CD14-positive monocyte (primary cell): ENCODE measurements at regions not wholly inside any gene's neighbourhood (a gene's known extent, or its start where the extent isn't known, plus 50 kb on each side); places are given as distances from the start of the nearest gene placed in this dataset.
A peak's percentile ranks its signal among the peaks of the same experiment; 100 is the strongest.

ENCODE experiments used
- DNase-seq, 3 donors: peaks; one replicate each; pipeline ENCODE4 v3.0.0-alpha.2; 2011 to 2022
- H2AFZ ChIP-seq: 2 replicates; pipeline ENCODE4 v1.6.0; 2012; ENCODE audit warnings: mild to moderate bottlenecking, low read depth, low read length, inconsistent platforms; ENCODE audit not compliant: insufficient read depth, poor library complexity, severe bottlenecking
- H3K27ac ChIP-seq, 2 donors: 1 replicate in 1 of 2; 2 replicates in 1 of 2; pipeline ENCODE4 v1.5.1; 2012 to 2013; ENCODE audit warnings: low read length in 2 of 2, control low read depth in 1 of 2, inconsistent platforms in 1 of 2, low read depth in 1 of 2, mild to moderate bottlenecking in 1 of 2
- H3K27me3 ChIP-seq, 2 donors: one replicate each; pipeline versions ENCODE4 v1.6.0 to v1.6.1; 2011 to 2013; ENCODE audit warnings: low read length in 2 of 2; ENCODE audit not compliant: control insufficient read depth in 2 of 2, insufficient read depth in 2 of 2
- H3K36me3 ChIP-seq, 2 donors: replicated peaks in 1 of 2; 1 replicate in 1 of 2; 2 replicates in 1 of 2; pipeline versions ENCODE4 v1.5.1 to v1.6.1; 2012 to 2013; ENCODE audit warnings: low read length in 2 of 2, control low read depth in 1 of 2, inconsistent platforms in 1 of 2, mild to moderate bottlenecking in 1 of 2; ENCODE audit not compliant: insufficient read depth in 2 of 2, control insufficient read depth in 1 of 2
- H3K4me1 ChIP-seq, 2 donors: 1 replicate in 1 of 2; 2 replicates in 1 of 2; pipeline versions ENCODE4 v1.5.1 to v1.6.1; 2012 to 2013; ENCODE audit warnings: low read length in 2 of 2, control low read depth in 1 of 2, inconsistent platforms in 1 of 2, mild to moderate bottlenecking in 1 of 2, moderate library complexity in 1 of 2; ENCODE audit not compliant: insufficient read depth in 2 of 2, control insufficient read depth in 1 of 2
- H3K4me2 ChIP-seq: replicated peaks from 2 replicates; pipeline ENCODE3; 2012; ENCODE audit warnings: low read length, moderate library complexity, mild to moderate bottlenecking; ENCODE audit not compliant: poor library complexity, severe bottlenecking; ENCODE audit errors: extremely low read depth
- H3K4me3 ChIP-seq, 3 experiments: fragments of 200-600 bp in 1 of 3; sonication (generic) in 1 of 3; replicated peaks in 1 of 3; 1 replicate in 2 of 3; 2 replicates in 1 of 3; pipeline ENCODE4 v1.5.1; 2011 to 2013; ENCODE audit warnings: low read length in 3 of 3, mild to moderate bottlenecking in 3 of 3, control low read depth in 2 of 3, low read depth in 2 of 3, inconsistent platforms in 1 of 3, moderate library complexity in 1 of 3
- H3K79me2 ChIP-seq: 2 replicates; pipeline ENCODE4 v1.6.0; 2012; ENCODE audit warnings: mild to moderate bottlenecking, control low read depth, inconsistent platforms, low read length, moderate library complexity; ENCODE audit not compliant: insufficient read depth
- H3K9ac ChIP-seq: 2 replicates; pipeline ENCODE4 v1.6.0; 2017; ENCODE audit warnings: low read length, mild to moderate bottlenecking; ENCODE audit not compliant: insufficient read depth, poor library complexity, severe bottlenecking
- H3K9me3 ChIP-seq, 2 donors: replicated peaks in 1 of 2; 1 replicate in 1 of 2; 2 replicates in 1 of 2; pipeline versions ENCODE4 v1.5.1 to v1.6.1; 2012 to 2013; ENCODE audit warnings: low read length in 2 of 2, control low read depth in 1 of 2; ENCODE audit not compliant: control insufficient read depth in 1 of 2, insufficient read depth in 1 of 2
- H4K20me1 ChIP-seq: 2 replicates; pipeline ENCODE4 v1.6.0; 2012; ENCODE audit warnings: mild to moderate bottlenecking, low read length, control low read depth, moderate library complexity; ENCODE audit not compliant: insufficient read depth
- H3K27ac Mint-ChIP-seq, 7 donors: one replicate each; pipeline ENCODE4 v1.8.0; 2020; ENCODE audit warnings: mild to moderate bottlenecking in 7 of 7, mixed read lengths in 7 of 7, moderate library complexity in 6 of 7, inconsistent platforms in 2 of 7
- H3K27me3 Mint-ChIP-seq, 3 donors: one replicate each; pipeline ENCODE4 v1.8.0; 2021 to 2022; ENCODE audit warnings: low read depth in 3 of 3, mild to moderate bottlenecking in 3 of 3, mixed read lengths in 3 of 3, moderate library complexity in 3 of 3, inconsistent platforms in 1 of 3
- H3K36me3 Mint-ChIP-seq, 2 donors: one replicate each; pipeline ENCODE4 v1.8.0; 2020; ENCODE audit warnings: mixed read lengths in 2 of 2, inconsistent platforms in 1 of 2, mild to moderate bottlenecking in 1 of 2
- H3K4me1 Mint-ChIP-seq: one replicate; pipeline ENCODE4 v1.8.0; 2020; ENCODE audit warnings: mild to moderate bottlenecking, mixed read lengths
- H3K4me3 Mint-ChIP-seq, 2 donors: one replicate each; pipeline ENCODE4 v1.8.0; 2020; ENCODE audit warnings: mild to moderate bottlenecking in 2 of 2, mixed read lengths in 2 of 2, moderate library complexity in 1 of 2
- H3K9me3 Mint-ChIP-seq, 7 donors: one replicate each; pipeline ENCODE4 v1.8.0; 2020 to 2022; ENCODE audit warnings: mixed read lengths in 7 of 7, mild to moderate bottlenecking in 6 of 7, moderate library complexity in 6 of 7, inconsistent platforms in 2 of 7
- WGBS: methylation state at CpG from one replicate; pipeline ENCODE4 v1.1.5; 2013; ENCODE audit warnings: missing lambda C conversion rate; ENCODE audit not compliant: insufficient coverage; 5-methylcytosine and 5-hydroxymethylcytosine counted together
- intact Hi-C, 2 donors: fragments of 100-400 bp; cut with micrococcal nuclease; formaldehyde crosslinking; loops; one replicate each; pipeline versions ENCODE4 v1.15.0 to v1.15.1; 2023
- TF ChIP-seq, protein P1 (sequence below): fragments of 200-600 bp; IDR thresholded peaks from one replicate; pipeline ENCODE4 v1.8.0; 2022; ENCODE audit warnings: antibody characterized with exemption, mild to moderate bottlenecking

DNA sequence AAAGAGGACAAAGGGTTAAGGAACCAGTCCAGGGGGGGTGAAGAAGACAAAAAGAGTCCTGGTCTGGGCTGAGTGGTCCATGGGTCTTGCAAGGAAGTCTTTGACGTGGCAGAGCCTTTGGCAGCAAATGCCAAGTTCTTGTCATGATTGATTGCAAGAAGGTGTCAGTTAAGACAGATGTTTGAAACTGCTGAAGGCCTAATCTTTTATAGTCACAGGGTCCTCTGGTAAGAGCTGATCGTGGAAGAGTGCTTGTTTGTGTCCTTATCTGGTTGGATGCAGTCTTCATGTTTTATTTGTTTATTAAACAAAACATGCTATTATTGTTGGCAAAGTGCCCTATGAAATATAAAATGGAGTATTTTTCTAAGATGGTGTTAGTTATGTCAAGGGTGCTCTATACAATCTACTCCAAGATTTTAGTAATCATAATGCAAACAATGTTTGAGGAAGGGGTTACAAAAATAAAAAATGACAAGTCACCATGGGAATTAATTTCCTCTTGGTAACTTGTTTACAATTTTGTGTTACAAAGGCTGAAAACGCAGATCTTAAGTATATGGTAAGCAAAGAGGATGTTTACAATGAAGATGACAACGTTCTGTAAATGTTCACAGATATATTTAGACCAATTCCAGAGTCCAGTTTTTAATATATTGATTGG, 85.9 kb downstream of the MAGED4 start:
- H3K79me2 ChIP-seq, result no peaks in the 10 kb centered on the region
- peaks cover 0 to 4% of the 10 kb centered on the region in 2 donors for H3K27me3 ChIP-seq
- no peaks in the 10 kb centered on the region for H4K20me1 ChIP-seq
- H3K4me1 ChIP-seq, result no peaks in the 10 kb centered on the region
- peaks cover 3% of the 10 kb centered on the region for H3K4me1 Mint-ChIP-seq
- H3K27ac Mint-ChIP-seq, result peak overlapping the region in 1 of 7 donors; percentile 14
- H3K36me3 ChIP-seq, result no peaks in the 10 kb centered on the region
- no peak overlapping the region for H3K4me3 Mint-ChIP-seq
- no peak overlapping the region for H3K9ac ChIP-seq
- peaks cover 0 to 2% (median 0%) of the 10 kb centered on the region in 7 donors for H3K9me3 Mint-ChIP-seq
- H3K4me3 ChIP-seq, result no peak overlapping the region
- intact Hi-C loops, result no loop called here
- H3K9me3 ChIP-seq, result no peaks in the 10 kb centered on the region
- TF ChIP-seq, protein P1, sequence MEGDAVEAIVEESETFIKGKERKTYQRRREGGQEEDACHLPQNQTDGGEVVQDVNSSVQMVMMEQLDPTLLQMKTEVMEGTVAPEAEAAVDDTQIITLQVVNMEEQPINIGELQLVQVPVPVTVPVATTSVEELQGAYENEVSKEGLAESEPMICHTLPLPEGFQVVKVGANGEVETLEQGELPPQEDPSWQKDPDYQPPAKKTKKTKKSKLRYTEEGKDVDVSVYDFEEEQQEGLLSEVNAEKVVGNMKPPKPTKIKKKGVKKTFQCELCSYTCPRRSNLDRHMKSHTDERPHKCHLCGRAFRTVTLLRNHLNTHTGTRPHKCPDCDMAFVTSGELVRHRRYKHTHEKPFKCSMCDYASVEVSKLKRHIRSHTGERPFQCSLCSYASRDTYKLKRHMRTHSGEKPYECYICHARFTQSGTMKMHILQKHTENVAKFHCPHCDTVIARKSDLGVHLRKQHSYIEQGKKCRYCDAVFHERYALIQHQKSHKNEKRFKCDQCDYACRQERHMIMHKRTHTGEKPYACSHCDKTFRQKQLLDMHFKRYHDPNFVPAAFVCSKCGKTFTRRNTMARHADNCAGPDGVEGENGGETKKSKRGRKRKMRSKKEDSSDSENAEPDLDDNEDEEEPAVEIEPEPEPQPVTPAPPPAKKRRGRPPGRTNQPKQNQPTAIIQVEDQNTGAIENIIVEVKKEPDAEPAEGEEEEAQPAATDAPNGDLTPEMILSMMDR, result no peak
- H2AFZ ChIP-seq, result no peak overlapping the region
- no peak overlapping the region for H3K27ac ChIP-seq
- H3K4me2 ChIP-seq, result no peak overlapping the region
- H3K27me3 Mint-ChIP-seq, result peaks cover 2 to 6% (median 4%) of the 10 kb centered on the region in 3 donors
- no peak for DNase-seq
- no CpG with 5 or more reads among the region's 4 CpGs for whole genome bisulfite sequencing
- no peaks in the 10 kb centered on the region for H3K36me3 Mint-ChIP-seq

DNA sequence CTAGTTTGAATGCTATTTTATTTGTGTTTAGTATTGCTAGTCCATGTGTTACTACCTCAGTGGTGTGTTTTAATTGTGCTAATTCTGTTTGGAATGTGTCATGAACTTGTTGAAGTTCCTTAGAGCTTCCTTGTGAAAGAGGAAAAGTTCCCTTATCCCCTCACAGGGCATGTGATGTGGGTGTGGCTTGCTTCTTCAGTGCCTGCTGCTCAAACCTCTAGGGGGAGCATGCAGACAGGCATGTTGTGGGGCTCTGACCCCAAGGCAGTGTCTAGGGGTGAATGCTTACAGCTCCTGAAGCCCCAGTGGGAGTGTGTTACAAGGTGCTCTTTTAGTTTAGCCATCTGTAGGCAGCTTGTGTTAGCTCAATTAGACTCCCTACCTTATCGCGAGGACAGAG, 86.5 kb downstream of the MAGED4 start:
- no peaks in the 10 kb centered on the region for H3K36me3 Mint-ChIP-seq
- no peak overlapping the region for H3K4me3 Mint-ChIP-seq
- no peak overlapping the region for H3K27ac Mint-ChIP-seq
- no peaks in the 10 kb centered on the region for H4K20me1 ChIP-seq
- H3K36me3 ChIP-seq, result no peaks in the 10 kb centered on the region
- H3K4me3 ChIP-seq, result no peak overlapping the region
- H3K4me1 ChIP-seq, result no peaks in the 10 kb centered on the region
- peaks cover 0 to 4% of the 10 kb centered on the region in 2 donors for H3K27me3 ChIP-seq
- peaks cover 3% of the 10 kb centered on the region for H3K4me1 Mint-ChIP-seq
- no peak overlapping the region for H3K4me2 ChIP-seq
- no peaks in the 10 kb centered on the region for H3K79me2 ChIP-seq
- no peak overlapping the region for H3K27ac ChIP-seq
- H3K9me3 Mint-ChIP-seq, result peaks cover 0 to 2% (median 0%) of the 10 kb centered on the region in 7 donors
- intact Hi-C loops, result no loop called here
- TF ChIP-seq, protein P1, result peak; percentile 13
- H3K27me3 Mint-ChIP-seq, result peaks cover 0 to 6% (median 4%) of the 10 kb centered on the region in 3 donors
- peak; percentile 2 to 53 (median 6) for DNase-seq
- no peaks in the 10 kb centered on the region for H3K9me3 ChIP-seq
- H2AFZ ChIP-seq, result no peak overlapping the region
- H3K9ac ChIP-seq, result no peak overlapping the region
- WGBS, result no CpG with 5 or more reads among the region's 2 CpGs
